ENCODE measurements at regions not wholly inside any gene's neighbourhood (a gene's known extent, or its start where the extent isn't known, plus 50 kb on each side); places are given as distances from the start of the nearest gene placed in this dataset.
"Not testable (repeated sequence)": the region's sequence is repeated elsewhere in the genome, so short reads cannot be mapped to it uniquely, and the experiment has no call there.

DNA sequence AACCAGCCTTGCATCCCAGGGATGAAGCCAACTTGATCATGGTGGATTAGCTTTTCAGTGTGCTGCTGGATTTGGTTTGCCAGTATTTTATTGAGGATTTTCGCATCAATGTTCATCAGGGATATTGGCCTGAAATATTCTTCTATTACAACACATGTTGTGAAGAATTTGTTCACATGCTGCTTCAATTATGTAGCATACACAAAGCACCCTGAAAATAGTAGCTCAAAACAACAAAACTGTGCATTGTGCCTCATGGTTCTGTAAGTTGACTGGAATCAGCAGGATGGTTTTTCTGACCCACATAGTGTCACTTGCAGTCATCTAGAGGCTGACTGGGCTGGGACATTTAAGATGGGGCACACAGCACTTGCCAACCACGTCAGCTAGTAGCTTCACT lies 193.9 kb downstream of the SYK start:
- TF ChIP-seq POLR2A (IDR thresholded peaks at IDR 0.05; ENCODE audit: low read length) (no peak), GATA1 (IDR thresholded peaks at IDR 0.05; ENCODE audit: low read depth, low read length) (no peak)
- no peak for DNase-seq

DNA sequence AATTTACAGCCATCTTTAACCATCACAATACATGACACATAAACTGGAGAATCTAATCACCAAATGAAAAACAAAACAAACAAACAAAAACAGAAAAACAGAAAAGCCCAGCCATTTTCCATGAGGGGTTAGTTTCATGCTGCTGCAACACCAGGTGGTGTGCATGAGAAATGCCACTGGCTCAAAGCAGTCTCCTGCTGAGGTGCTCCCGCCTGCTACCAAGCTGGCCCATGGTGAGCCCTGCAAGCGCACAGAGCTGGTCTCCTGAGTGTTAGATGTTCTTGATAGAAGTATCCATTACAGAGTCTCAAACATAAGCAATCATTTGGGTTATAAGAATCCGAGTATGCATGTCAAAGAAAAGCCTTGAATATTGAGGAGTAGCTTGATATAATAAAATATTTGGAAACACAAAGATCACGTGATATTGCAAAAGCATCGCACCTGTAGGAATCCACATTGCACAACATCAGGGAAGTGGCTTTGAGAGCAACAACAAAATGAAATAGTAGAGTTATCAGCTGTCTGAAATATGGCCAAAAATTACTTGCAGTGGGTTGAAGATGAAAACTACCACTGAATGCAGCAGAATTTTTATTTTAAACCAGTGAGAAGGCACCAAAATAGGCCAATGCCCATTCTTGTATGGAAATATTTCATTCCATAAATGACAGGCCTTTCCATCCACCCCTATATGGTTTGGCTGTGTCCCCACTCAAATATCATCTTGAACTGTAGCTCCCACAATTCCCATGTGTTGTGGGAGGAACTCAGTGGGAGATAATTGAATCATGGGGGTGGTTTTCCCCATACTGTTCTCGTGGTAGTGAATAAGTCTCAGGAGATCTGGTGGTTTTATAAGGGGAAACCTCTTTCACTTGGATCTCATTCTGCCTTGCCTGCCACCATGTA lies 194.8 kb downstream of the SYK start:
- DNase-seq, result no peak
- no peak for TF ChIP-seq GATA1 (IDR thresholded peaks at IDR 0.05; ENCODE audit: low read depth, low read length)

- no peak for TF ChIP-seq POLR2A (IDR thresholded peaks at IDR 0.05; ENCODE audit: low read length)
- no peak for DNase-seq
Measured at GRCh38 chr9:90998573-90998972, 197.0 kb downstream of the SYK start.

- no peak for TF ChIP-seq POLR2A (IDR thresholded peaks at IDR 0.05; ENCODE audit: low read length)
- TF ChIP-seq GATA1 (IDR thresholded peaks at IDR 0.05; ENCODE audit: low read depth, low read length), result no peak
- no peak for DNase-seq
Measured at GRCh38 chr9:90999425-91000397, 198.1 kb downstream of the SYK start.

DNA sequence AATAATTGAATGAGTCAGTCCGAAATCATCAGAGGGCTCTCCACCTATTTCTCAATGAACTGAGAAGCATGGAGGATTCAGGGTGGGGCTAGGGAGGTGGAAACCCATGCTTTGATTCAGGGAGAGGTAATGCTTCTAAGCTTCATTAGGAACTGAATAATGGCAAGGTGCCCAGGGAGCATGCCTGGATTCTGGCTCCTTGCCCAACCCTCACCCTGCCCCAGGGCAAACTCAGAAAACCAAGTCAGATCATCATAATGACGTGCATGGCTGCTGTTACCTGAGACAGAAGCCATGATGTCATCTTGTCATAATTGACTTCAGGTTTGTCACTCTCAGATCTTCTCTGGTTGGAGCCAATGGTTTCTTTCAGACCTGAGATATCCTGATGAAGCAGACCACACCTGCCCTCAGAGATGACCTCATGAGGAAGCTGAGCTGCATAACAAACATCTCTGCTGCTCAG lies 199.6 kb downstream of the SYK start:
- TF ChIP-seq GATA1 (IDR thresholded peaks at IDR 0.05; ENCODE audit: low read depth, low read length) (no peak), POLR2A (IDR thresholded peaks at IDR 0.05; ENCODE audit: low read length) (no peak)
- no peak for DNase-seq

DNA sequence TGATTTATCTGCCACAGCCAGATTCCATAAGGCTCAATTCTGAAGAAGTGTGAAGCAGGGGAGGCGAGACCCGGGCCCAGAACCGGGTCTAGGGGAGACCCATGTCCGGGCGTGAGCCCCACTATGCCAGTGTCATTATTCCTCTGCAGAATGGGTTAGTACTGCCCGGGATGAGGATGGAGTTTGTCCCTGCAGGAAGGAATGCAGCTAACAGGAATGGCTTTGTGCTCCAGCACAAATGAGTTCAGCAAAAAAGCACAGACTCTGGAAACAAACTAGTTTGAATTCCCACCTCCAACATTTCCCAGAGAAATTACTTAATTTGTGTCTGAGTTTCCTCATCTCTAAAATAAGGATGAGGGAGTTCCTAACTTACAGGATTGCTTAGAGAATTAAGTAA lies 202.9 kb downstream of the SYK start:
- no peak for TF ChIP-seq POLR2A (IDR thresholded peaks at IDR 0.05; ENCODE audit: low read length)
- TF ChIP-seq GATA1 (IDR thresholded peaks at IDR 0.05; ENCODE audit: low read depth, low read length), result no peak
- DNase-seq, result no peak

DNA sequence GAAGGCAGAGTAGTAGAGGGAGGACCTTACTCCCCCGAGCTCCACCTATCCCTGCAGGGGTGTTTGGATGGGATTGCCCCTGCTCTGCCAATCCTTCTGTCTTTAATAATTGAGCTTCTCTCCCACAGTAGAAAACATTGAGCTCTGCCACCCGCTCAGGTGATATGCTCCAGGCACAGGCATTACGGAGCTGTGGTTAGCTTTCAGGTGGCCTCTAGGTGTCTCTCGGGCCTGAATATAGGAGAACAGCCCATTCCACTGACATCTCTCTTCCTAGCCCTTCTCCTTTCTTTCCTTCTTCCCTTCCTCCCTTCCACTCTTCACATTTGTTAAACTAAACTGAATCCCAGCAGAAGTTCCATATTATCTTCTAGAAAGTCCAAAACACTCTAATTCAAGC lies 203.4 kb downstream of the SYK start:
- no peak for DNase-seq
- no peak for TF ChIP-seq GATA1 (IDR thresholded peaks at IDR 0.05; ENCODE audit: low read depth, low read length)
- no peak for TF ChIP-seq POLR2A (IDR thresholded peaks at IDR 0.05; ENCODE audit: low read length)

DNA sequence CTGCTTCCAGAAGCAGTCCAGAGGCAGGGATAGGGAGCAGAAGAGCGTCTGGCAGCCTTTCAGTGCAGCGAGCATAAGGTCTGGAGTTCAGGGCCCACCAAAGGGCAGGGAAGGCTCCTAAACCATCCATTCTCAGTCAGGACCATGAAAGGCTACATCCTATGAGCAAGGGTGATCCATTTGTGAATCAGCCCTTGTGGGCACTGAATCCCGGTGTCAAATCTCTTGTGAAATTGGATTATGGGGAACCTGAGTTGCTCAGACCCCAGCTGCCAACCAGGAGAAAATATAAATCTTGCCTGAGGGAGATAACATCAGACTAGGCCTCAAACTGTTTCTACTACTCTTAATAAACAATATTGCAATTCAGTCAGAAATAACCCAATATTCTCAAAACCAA lies 204.4 kb downstream of the SYK start:
- DNase-seq, result no peak
- TF ChIP-seq GATA1 (IDR thresholded peaks at IDR 0.05; ENCODE audit: low read depth, low read length) (no peak), POLR2A (IDR thresholded peaks at IDR 0.05; ENCODE audit: low read length) (no peak)

- no peak for TF ChIP-seq GATA1 (IDR thresholded peaks at IDR 0.05; ENCODE audit: low read depth, low read length)
- no peak for TF ChIP-seq POLR2A (IDR thresholded peaks at IDR 0.05; ENCODE audit: low read length)
- peak in 1 of 2 experiments; percentile 10 for DNase-seq
Measured at GRCh38 chr9:91008568-91008967, 206.9 kb downstream of the SYK start.

GRCh38 chr9:91011891-91012290 lies 210.3 kb downstream of the SYK start:
- no peak for TF ChIP-seq GATA1 (IDR thresholded peaks at IDR 0.05; ENCODE audit: low read depth, low read length)
- TF ChIP-seq POLR2A (IDR thresholded peaks at IDR 0.05; ENCODE audit: low read length), result no peak
- no peak for DNase-seq

DNA sequence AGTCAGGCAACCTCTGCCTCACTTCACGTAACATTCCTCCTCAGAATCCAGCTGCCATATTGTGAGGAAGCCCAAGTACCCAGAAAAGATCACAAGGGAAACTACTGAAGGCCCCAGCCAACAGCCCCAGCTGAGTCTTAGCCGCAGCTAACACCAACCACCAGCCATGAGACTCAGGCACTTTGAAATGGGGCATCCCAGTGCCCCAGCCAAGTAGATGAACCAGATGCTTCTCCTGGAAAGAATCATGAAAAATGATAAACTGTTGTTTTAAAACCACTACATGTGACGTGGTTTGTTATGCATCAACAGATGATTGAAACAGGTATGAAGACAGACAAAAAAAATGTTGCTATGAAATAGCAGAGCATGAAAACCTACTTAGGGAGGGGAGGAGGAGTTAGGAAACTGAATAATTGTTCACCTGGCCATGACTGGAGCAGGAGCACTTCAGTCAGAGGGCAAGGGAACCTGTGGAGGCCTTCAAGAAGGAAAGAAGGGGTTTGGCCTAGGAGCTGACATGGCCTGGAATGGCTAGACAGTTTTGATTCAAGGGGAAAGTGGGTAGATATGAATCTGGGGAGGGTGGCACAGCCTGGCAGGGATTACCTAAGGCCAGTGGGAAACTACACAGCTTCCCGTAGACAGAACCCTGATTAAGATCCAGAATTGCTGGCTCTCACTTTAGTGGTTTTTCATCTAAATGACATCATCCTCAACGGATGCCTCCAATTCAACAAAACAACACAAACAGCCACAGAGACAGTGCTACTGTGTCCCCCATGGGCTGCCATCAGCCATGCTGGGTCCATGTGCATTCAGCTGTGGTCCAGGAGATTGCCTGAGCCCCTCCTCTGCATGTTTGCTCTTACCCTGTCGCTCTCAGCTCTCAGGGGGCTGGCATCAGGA lies 211.6 kb downstream of the SYK start:
- no peak for TF ChIP-seq GATA1 (IDR thresholded peaks at IDR 0.05; ENCODE audit: low read depth, low read length)
- no peak for TF ChIP-seq POLR2A (IDR thresholded peaks at IDR 0.05; ENCODE audit: low read length)
- no peak for DNase-seq

DNA sequence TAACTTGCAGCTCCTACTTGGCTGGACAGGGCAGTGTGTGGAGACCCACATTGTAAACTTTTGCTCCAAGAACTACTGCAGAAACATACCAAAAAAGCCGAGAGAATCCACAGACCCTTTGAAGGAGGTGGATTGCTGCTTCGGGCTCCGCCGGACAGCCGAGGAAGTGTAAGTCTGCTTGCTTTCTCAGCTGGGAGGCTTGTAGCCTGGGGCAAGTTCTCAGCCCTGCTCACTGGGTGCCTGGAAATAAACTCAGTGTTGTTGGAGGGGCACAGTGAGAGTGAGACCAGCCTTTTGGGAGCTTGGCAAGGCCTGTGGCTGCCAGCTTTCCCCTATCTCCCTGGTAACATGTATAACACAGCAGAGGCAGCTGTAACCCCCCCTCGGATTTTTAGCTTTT lies 215.6 kb downstream of the SYK start:
- TF ChIP-seq POLR2A (IDR thresholded peaks at IDR 0.05; ENCODE audit: low read length) (no peak), GATA1 (IDR thresholded peaks at IDR 0.05; ENCODE audit: low read depth, low read length) (no peak)
- no peak for DNase-seq

GRCh38 chr9:91019871-91020270 lies 218.3 kb downstream of the SYK start:
- DNase-seq, result not testable (repeated sequence)

DNA sequence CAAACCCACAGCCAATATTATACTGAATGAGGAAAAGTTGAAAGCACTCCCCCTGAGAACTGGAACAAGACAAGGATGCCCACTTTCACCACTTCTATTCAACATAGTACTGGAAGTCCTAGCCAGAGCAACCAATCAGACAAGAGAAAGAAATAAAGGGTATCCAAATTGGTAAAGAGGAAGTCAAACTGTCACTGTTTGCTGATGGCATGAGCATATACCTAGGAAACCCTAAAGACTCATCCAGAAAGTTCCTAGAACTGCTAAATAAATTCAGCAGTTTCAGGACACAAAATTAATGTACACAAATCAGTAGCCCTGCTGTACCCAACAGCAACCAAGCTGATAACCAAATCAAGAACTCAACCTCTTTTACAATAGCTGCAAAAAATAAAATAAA lies 220.0 kb downstream of the SYK start:
- DNase-seq, result not testable (repeated sequence)
